HUES64 (cell line): ENCODE measurements at regions not wholly inside any gene's neighbourhood (a gene's known extent, or its start where the extent isn't known, plus 50 kb on each side); places are given as distances from the start of the nearest gene placed in this dataset.

Experiments used
- H3K27ac ChIP-seq: 2 replicates; pipeline ENCODE4 v1.7.0; 2013; ENCODE audit warnings: low read depth, low read length, inconsistent platforms
- H3K27me3 ChIP-seq: 2 replicates; pipeline ENCODE4 v1.6.1; 2013; ENCODE audit warnings: mild to moderate bottlenecking, low read length; ENCODE audit not compliant: insufficient read depth
- H3K36me3 ChIP-seq: 2 replicates; pipeline ENCODE4 v1.6.1; 2013; ENCODE audit warnings: mild to moderate bottlenecking, low read length; ENCODE audit not compliant: insufficient read depth
- H3K4me1 ChIP-seq: 2 replicates; pipeline ENCODE4 v1.6.1; 2013; ENCODE audit warnings: mild to moderate bottlenecking, low read length, moderate library complexity; ENCODE audit not compliant: insufficient read depth
- H3K4me3 ChIP-seq: 2 replicates; pipeline ENCODE4 v1.5.1; 2013; ENCODE audit warnings: mild to moderate bottlenecking, low read length, moderate library complexity
- H3K9ac ChIP-seq: 2 replicates; pipeline ENCODE4 v1.6.1; 2013; ENCODE audit warnings: mild to moderate bottlenecking, low read depth, low read length
- H3K9me3 ChIP-seq: 2 replicates; pipeline ENCODE4 v1.6.1; 2013; ENCODE audit warnings: low read depth, low read length; ENCODE audit not compliant: insufficient read depth
- WGBS: fragments of 150-250, 120-280 bp; methylation state at CpG from one replicate; pipeline ENCODE4 v1.1.7; 2013; ENCODE audit warnings: missing lambda C conversion rate; 5-methylcytosine and 5-hydroxymethylcytosine counted together

DNA sequence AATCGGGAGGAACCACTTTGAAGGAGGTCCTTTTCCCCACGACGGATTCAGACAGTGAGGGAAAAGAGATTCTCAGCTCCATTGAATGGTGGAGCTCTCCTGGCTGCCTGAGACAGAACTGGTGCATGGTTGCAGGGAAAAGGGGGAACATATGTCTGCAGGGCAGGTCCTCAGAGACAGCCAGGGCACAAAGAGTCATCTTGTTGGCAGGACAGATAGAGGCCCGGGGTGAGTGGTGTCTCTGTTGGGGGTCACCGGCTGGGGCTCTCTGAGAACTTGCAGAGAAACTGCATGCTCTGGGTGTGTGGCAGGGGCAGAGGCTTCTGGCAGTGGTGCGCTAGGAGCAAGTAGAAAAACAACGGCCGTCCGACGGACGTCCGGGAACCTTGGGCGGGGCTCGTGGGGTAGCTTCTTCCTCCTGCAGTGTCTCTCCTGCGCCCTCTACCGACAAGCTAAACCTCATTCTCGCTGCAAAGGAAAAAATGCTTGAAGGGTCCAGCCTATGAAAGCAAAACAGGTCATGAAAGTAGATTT, 94.3 kb downstream of the CDCA7 start:
- Histone ChIP-seq H3K36me3 (no peaks in the 10 kb centered on the region), H3K4me3 (peak overlapping the region; percentile 24), H3K4me1 (peaks cover 17% of the 10 kb centered on the region; the same call in 1 of the 2 replicates), H3K9ac (no peak overlapping the region), H3K9me3 (no peaks in the 10 kb centered on the region), H3K27me3 (no peaks in the 10 kb centered on the region), H3K27ac (no peak overlapping the region)
- WGBS, result 40% methylated on average over 15 of the region's 17 CpGs

DNA sequence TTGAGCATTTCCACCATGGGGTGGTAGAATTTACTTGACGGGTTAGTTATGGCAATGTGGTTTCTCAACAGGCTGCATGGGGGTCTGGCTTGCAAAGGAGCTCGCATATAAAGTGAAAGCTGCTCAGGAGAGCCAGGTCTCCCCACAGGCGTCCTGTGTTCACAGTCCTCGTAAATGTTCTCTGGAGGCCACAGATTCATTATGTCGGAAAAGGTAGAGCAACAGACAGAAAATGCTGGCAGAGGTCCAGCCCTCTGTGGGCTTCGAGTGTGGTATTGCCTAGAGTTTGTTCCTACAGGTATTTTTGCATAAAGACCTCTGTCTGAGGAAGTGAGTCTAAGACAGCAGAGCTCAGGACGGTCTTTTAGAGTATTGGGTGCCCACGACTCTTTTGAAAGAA, 96.4 kb downstream of the CDCA7 start:
- Histone ChIP-seq H3K27ac (no peak overlapping the region), H3K9ac (no peak overlapping the region), H3K4me3 (no peak overlapping the region), H3K27me3 (no peaks in the 10 kb centered on the region; the same call in 1 of the 2 replicates), H3K4me1 (peaks cover 17% of the 10 kb centered on the region; the same call in 1 of the 2 replicates), H3K36me3 (no peaks in the 10 kb centered on the region), H3K9me3 (no peaks in the 10 kb centered on the region)
- WGBS, result 89% methylated on average over 8 of the region's 8 CpGs

DNA sequence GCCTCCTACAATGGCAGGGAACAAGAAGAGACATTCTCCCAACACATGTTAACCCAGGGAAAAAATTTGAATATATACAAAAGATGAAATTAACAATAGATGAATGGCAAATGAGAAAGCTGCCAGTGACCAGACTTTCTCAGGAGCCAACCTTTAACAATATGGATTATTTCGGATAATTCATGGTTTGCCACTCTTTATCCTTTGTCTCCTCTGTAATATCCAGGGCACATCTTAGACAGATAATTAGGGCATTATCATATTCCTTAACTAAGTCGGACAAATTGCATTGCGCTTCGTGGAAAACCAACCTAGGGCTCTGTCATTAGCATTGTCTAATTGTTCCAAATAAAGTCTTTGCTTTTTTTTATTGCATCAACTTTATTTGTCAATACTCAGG, 97.3 kb downstream of the CDCA7 start:
- H3K4me3 ChIP-seq, result no peak overlapping the region

DNA sequence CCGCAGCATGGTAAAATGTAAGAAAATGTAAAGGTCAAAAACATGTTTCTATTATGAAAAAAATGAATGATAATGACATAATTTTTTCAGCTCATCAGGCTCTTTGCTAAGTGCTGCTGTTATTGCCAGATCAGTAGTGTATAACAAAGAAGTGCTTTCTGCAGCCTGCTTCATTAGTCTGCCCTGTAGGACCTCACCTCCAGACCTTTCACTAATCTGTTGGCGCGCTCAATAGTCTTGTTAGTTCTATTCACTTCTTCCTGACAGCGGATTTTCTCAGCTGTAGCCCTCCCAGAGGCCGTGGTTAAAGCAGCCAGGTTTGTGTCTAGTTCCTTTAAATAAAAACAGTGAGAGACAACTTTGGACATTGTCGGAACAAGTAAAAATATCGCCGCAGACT, 97.7 kb downstream of the CDCA7 start:
- H3K27me3 ChIP-seq, result no peaks in the 10 kb centered on the region; the same call in 1 of the 2 replicates
- no peak overlapping the region for H3K4me3 ChIP-seq
- H3K9me3 ChIP-seq, result no peaks in the 10 kb centered on the region
- H3K27ac ChIP-seq, result no peak overlapping the region
- no peaks in the 10 kb centered on the region for H3K36me3 ChIP-seq
- 88% methylated on average over 8 of the region's 8 CpGs for WGBS
- H3K9ac ChIP-seq, result no peak overlapping the region
- peaks cover 21% of the 10 kb centered on the region for H3K4me1 ChIP-seq

More for the DNA sequence above, 97.3 kb downstream of the CDCA7 start:
- no peak overlapping the region for H3K9ac ChIP-seq
- no peak overlapping the region for H3K27ac ChIP-seq
- no peaks in the 10 kb centered on the region for H3K36me3 ChIP-seq
- 94% methylated on average over 4 of the region's 4 CpGs for WGBS
- H3K4me1 ChIP-seq, result peaks cover 17% of the 10 kb centered on the region
- no peaks in the 10 kb centered on the region for H3K9me3 ChIP-seq
- H3K27me3 ChIP-seq, result no peaks in the 10 kb centered on the region; the same call in 1 of the 2 replicates

DNA sequence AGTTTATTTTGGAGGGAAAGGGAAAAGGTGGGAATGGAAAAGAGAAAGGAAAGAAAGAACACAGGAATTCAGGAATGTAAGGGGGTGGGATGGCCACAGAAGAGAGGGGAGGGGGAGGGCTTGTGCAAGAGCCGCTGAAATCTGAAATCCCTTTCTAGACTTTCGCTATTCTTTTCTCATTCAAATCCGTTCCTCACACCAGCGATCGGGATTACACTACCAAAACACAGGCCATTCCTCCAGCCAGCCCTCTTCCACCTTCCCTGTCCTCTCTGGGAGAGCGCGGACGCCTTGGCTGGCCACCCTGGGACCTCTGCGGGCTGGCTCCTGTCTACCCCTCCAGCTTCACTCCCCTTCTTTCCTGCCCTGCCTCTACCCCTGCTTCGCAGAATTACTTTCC, 102.3 kb downstream of the CDCA7 start:
- peaks cover 14% of the 10 kb centered on the region for H3K4me1 ChIP-seq
- no peaks in the 10 kb centered on the region for H3K9me3 ChIP-seq
- peak overlapping the region; percentile 26 for H3K4me3 ChIP-seq
- H3K9ac ChIP-seq, result no peak overlapping the region
- no peaks in the 10 kb centered on the region; the same call in 1 of the 2 replicates for H3K27me3 ChIP-seq
- H3K27ac ChIP-seq, result no peak overlapping the region
- WGBS, result 47% methylated on average over 10 of the region's 10 CpGs
- no peaks in the 10 kb centered on the region for H3K36me3 ChIP-seq

DNA sequence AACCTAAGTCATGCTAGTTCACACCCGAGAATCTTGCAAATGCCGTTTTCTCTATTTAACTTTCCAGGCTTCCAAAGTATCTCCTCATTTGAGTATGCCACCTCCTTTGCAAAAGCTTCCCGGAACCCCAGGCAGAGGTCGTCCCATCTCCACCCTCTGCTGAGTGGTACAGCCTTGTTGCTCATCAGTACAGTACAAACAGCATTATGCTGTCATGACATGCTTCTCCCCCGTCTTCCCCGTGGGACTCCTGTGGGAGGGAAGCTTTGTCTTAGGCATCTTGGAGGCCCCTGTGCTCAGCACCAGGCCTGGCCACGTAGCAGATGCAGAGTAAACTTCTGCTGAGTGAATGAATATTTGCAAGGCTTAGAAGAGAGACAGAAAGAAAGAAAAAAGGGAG, 102.7 kb downstream of the CDCA7 start:
- Histone ChIP-seq H3K27ac (no peak overlapping the region), H3K4me3 (peak overlapping the region; percentile 26), H3K4me1 (peaks cover 10% of the 10 kb centered on the region), H3K9me3 (no peaks in the 10 kb centered on the region), H3K27me3 (no peaks in the 10 kb centered on the region; the same call in 1 of the 2 replicates), H3K36me3 (no peaks in the 10 kb centered on the region), H3K9ac (no peak overlapping the region)
- 63% methylated on average over 7 of the region's 7 CpGs for WGBS

DNA sequence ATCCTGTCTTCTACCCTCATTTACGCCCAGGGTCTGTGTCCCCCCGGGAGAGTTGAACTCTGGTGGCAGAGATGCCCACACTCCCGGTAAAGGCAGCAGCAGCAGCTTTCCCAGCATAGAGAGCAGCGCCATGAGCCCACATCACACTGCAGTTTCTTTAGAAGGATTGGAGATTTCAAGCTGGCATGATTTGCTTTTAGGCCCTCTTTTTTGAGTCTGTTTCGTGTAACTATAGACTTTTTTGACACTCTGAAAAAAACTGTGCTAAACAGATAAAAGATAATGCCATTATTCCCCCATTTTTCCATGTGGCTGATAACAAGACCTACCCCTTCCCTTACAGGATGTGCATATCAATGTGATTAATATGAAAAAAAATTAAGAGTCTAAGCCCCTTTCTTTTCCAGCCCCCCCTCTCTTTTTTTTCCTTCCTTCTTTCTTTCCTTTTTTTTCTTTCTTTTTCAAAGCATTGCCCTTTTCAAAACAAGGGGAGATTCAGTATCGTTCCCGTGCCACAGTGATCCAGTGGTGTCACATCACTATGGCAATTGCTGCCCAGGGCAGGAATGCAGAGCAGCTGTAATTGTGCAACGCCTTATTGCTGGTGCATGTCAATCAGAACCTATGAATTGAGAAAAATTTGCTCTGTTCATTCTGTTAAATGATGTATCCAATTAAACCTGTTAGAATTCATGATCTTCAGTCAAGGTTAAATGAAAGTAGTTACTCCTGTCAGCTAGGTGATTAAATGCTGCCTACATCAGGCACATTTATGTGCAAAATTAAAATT, 104.5 kb downstream of the CDCA7 start:
- Histone ChIP-seq H3K27me3 (no peaks in the 10 kb centered on the region; the same call in 1 of the 2 replicates), H3K4me1 (peaks cover 6% of the 10 kb centered on the region; the same call in 1 of the 2 replicates), H3K9me3 (no peaks in the 10 kb centered on the region), H3K36me3 (no peaks in the 10 kb centered on the region), H3K9ac (no peak overlapping the region), H3K27ac (no peak overlapping the region), H3K4me3 (no peak overlapping the region)
- 88% methylated on average over 8 of the region's 8 CpGs for WGBS

DNA sequence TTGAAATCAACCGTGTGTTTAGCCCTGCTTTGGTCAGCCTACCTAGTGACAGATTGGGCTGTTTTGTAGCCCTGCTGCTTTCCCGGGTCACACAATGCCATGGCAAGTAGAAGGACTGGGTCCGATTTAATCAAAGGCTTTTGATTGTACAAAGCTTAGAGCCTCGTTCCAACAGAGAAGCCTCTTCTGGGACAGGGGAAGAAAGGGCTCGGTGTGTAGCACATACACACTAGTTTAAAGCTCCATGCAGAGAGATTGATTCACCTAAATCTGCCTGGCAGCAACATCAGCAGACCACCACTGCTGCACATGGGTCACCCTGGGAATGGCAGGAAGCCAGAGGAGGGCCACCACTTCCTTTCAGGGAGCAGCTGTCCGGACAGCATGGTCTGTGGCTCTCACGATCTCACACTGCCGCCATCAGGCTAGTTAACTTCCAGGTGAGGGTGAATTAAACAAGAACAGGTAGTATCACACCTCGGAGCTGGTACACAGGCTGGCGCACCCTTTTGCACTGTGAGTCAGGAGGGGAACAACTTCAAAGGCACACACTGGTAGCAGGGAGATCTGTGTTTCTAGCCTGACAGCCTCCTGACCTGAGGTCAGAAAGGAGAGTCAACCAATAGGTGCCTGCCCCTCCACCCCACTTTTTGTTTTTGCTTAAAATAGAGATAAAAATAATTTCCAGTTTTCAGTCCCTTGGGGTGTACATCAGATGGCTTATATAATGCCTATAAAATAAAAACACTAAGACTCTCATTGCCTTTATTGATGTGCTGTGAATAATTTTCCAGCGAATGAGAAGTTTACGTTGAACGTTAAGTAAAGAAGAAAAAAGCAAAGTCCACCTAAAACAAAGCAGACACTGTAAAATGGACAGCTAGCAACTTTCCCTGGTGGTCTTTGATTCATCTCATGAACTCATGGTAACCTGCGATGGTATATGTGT, 108.5 kb downstream of the CDCA7 start:
- no peaks in the 10 kb centered on the region for H3K36me3 ChIP-seq
- no peaks in the 10 kb centered on the region for H3K9me3 ChIP-seq
- no peak overlapping the region for H3K9ac ChIP-seq
- no peak overlapping the region for H3K27ac ChIP-seq
- H3K27me3 ChIP-seq, result no peaks in the 10 kb centered on the region
- 87% methylated on average over 14 of the region's 14 CpGs for WGBS
- no peaks in the 10 kb centered on the region for H3K4me1 ChIP-seq
- no peak overlapping the region for H3K4me3 ChIP-seq

DNA sequence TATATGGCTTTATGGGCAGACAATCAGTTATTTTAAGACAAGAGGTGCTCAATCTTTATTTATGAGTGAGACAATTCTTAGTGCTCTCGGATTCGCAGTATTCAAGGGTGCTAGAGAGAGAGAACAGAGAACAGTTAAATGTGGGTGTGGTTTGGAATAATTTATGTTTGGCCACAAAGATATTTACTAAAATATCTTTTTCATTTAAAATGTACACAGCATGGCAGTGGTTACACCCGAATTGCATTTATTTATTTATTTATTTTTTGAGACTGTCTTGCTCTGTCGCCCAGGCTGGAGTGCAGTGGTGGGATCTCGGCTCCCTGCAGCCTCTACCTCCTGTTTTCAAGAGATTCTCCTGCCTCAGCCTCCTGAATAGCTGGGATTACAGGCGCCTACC, 109.2 kb downstream of the CDCA7 start:
- Histone ChIP-seq H3K27me3 (no peaks in the 10 kb centered on the region), H3K27ac (no peak overlapping the region), H3K9ac (no peak overlapping the region), H3K4me3 (no peak overlapping the region), H3K9me3 (no peaks in the 10 kb centered on the region), H3K36me3 (no peaks in the 10 kb centered on the region), H3K4me1 (no peaks in the 10 kb centered on the region)
- WGBS, result 92% methylated on average over 6 of the region's 6 CpGs

DNA sequence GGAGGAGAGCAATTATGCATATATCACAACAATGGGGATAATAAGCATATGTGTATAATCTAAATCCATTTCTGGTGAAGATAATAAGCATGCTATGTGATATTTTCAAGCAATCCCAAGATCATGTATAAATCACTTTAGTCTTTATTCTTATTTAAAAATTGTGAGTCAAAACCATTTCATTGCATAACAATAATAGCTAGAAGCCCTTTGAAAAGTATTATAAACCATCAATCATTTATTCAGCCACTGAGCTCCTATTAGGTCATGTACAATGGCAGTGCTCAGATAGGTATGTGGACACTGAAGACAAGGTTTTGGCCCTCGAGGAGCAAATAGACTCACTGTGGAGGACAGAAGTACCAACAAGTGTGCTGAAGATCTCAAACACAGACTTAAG, 113.1 kb downstream of the CDCA7 start:
- Histone ChIP-seq H3K4me3 (no peak overlapping the region), H3K36me3 (no peaks in the 10 kb centered on the region), H3K4me1 (no peaks in the 10 kb centered on the region), H3K9me3 (no peaks in the 10 kb centered on the region), H3K27ac (no peak overlapping the region), H3K27me3 (no peaks in the 10 kb centered on the region), H3K9ac (no peak overlapping the region)
- WGBS, result 85% methylated on average over 1 of the region's 1 CpG

DNA sequence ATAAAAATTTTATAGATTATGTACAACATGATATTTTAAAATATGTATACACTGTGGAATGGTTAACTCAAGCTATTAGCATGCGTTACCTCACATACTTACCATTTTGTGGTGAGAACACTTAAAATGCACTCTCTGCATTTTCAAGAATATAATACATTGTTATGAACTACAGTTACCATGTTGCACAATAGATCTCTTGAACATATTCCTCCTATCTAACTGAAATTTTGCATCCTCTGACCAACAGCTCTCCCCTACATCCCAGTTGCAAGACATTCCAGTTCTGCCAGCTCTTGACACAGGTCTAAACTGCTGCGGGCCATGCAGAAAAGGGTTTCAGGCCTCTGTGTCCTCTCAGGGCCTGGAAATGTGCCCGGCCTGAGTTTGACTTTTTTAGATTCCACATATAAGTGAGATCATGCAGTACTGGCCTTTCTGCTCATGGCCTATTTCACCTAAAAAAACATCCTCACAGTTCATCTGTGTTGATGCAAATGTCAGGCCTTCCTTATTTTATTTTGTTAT, 113.7 kb downstream of the CDCA7 start:
- Histone ChIP-seq H3K4me1 (no peaks in the 10 kb centered on the region), H3K27ac (no peak overlapping the region), H3K4me3 (no peak overlapping the region), H3K9me3 (no peaks in the 10 kb centered on the region), H3K36me3 (no peaks in the 10 kb centered on the region), H3K9ac (no peak overlapping the region), H3K27me3 (no peaks in the 10 kb centered on the region)
- 97% methylated on average over 3 of the region's 3 CpGs for WGBS
